ENCODE measurements at regions not wholly inside any gene's neighbourhood (a gene's known extent, or its start where the extent isn't known, plus 50 kb on each side); places are given as distances from the start of the nearest gene placed in this dataset.

GRCh38 chr11:112448806-112449205, 188.1 kb upstream of the PLET1 start:
- TF ChIP-seq MXI1 (IDR thresholded peaks at IDR 0.05; ENCODE audit: borderline replicate concordance, low read depth, low read length) (no peak), CEBPB (IDR thresholded peaks at IDR 0.05; ENCODE audit: low read depth, low read length) (no peak), NFE2L2 (IDR thresholded peaks at IDR 0.05; ENCODE audit: low read depth, low read length) (no peak), SMC3 (IDR thresholded peaks at IDR 0.05; ENCODE audit: low read depth, low read length) (no peak), CHD1 (IDR thresholded peaks at IDR 0.05; ENCODE audit: low read depth, low read length) (no peak), FOS (IDR thresholded peaks at IDR 0.05; ENCODE audit: low read depth, low read length) (no peak), RCOR1 (IDR thresholded peaks at IDR 0.05; ENCODE audit: insufficient replicate concordance, low read length) (no peak), CTCF (conservative IDR thresholded peaks at IDR 0.05; ENCODE audit: low read depth, low read length) (no peak), RFX5 (IDR thresholded peaks at IDR 0.05; ENCODE audit: low read depth, low read length) (no peak), MAZ (IDR thresholded peaks at IDR 0.05; ENCODE audit: borderline replicate concordance, low read depth, low read length) (no peak), RAD21 (IDR thresholded peaks at IDR 0.05; ENCODE audit: low read length) (no peak), BHLHE40 (IDR thresholded peaks at IDR 0.05; ENCODE audit: low read depth, low read length) (no peak), MAFK (IDR thresholded peaks at IDR 0.05; ENCODE audit: low read depth, low read length) (no peak), ELK1 (IDR thresholded peaks at IDR 0.05; ENCODE audit: borderline replicate concordance, low read depth, low read length) (no peak)
- TF ChIP-seq, protein P1, sequence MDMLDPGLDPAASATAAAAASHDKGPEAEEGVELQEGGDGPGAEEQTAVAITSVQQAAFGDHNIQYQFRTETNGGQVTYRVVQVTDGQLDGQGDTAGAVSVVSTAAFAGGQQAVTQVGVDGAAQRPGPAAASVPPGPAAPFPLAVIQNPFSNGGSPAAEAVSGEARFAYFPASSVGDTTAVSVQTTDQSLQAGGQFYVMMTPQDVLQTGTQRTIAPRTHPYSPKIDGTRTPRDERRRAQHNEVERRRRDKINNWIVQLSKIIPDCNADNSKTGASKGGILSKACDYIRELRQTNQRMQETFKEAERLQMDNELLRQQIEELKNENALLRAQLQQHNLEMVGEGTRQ (IDR thresholded peaks at IDR 0.05; ENCODE audit: low read depth, low read length), result no peak
- Histone ChIP-seq H4K8ac (ENCODE audit: low read depth in 2 of 2, low read length in 2 of 2) (no peak overlapping the region), H2AK9ac (replicated peaks; ENCODE audit: low read depth, low read length, poor library complexity) (no peak overlapping the region), H2BK15ac (ENCODE audit: low read depth, low read length) (no peak overlapping the region), H3K18ac (ENCODE audit: low read depth, low read length) (no peak overlapping the region), H3K4ac (ENCODE audit: low read depth, low read length) (no peak overlapping the region), H4K91ac (ENCODE audit: insufficient read depth, low read depth, low read length) (no peak overlapping the region), H3K23ac (ENCODE audit: low read depth, low read length) (no peak overlapping the region), H3K4me2 (ENCODE audit: low read depth, low read length) (no peak overlapping the region), H3K9me1 (ENCODE audit: insufficient read depth, low read length) (no peaks in the 10 kb centered on the region), H3K9me3 (ENCODE audit: control insufficient read depth, insufficient read depth, low read length) (no peaks in the 10 kb centered on the region), H3K27ac (ENCODE audit: insufficient read depth, low read length) (no peak overlapping the region), H3K36me3 (ENCODE audit: control insufficient read depth, insufficient read depth, low read length) (no peaks in the 10 kb centered on the region), H2BK20ac (ENCODE audit: low read depth, low read length) (no peak overlapping the region), H3K9ac (ENCODE audit: low read depth, low read length) (no peak overlapping the region), H2AK5ac (ENCODE audit: low read depth, low read length) (no peak overlapping the region), H2AFZ (replicated peaks; ENCODE audit: low read length, poor library complexity) (no peak overlapping the region), H3K4me3 (ENCODE audit: insufficient read depth, low read depth, low read length) (no peak overlapping the region), H3K56ac (ENCODE audit: extremely low read depth, insufficient read depth, low read length) (no peak overlapping the region), H3K79me1 (ENCODE audit: low read depth in 1 of 2, low read length in 2 of 2) (no peaks in the 10 kb centered on the region), H2BK5ac (ENCODE audit: low read depth, low read length, poor library complexity, severe bottlenecking) (no peak overlapping the region), H4K5ac (ENCODE audit: low read depth, low read length) (no peak overlapping the region), H4K20me1 (ENCODE audit: insufficient read depth, low read length) (no peaks in the 10 kb centered on the region), H3K14ac (replicated peaks; ENCODE audit: low read depth, low read length) (no peak overlapping the region), H3K27me3 (ENCODE audit: control insufficient read depth, insufficient read depth, low read length) (0 out of 2 replicates have a peak, but pooled peaks cover 2% of the 10 kb centered on the region), H2BK120ac (ENCODE audit: low read depth, low read length) (no peak overlapping the region), H3K4me1 (ENCODE audit: control insufficient read depth, insufficient read depth, low read length) (no peaks in the 10 kb centered on the region)
- ATAC-seq (ENCODE audit: low read depth) (no peak), DNase-seq (no peak)
- ChIA-PET CTCF (interaction anchor here (0.9 kb wide), 1 partner anchor 9 kb away, joined by 3 read pairs; no protein-coding TSS in a partner anchor), POLR2A (ENCODE audit: unreplicated experiment) (no interaction called here)
- WGBS, 2 experiments (ENCODE audit: extremely low coverage in 2 of 2, insufficient read length in 1 of 2), result no CpG with 5 or more reads among the region's 1 CpG
- no TSS peak for BruUV-seq (replicated peaks)
- in situ Hi-C loops (cut with MboI; ENCODE audit: low sequenced_read_pairs) (no loop called here), dilution Hi-C loops (cut with HindIII; ENCODE audit: low sequenced_read_pairs, unreplicated experiment) (no loop called here), intact Hi-C loops (cut with micrococcal nuclease) (no loop called here)
